Lower lobe of right lung (tissue), 2 donors: ENCODE measurements at regions not wholly inside any gene's neighbourhood (a gene's known extent, or its start where the extent isn't known, plus 50 kb on each side); places are given as distances from the start of the nearest gene placed in this dataset.
"Not testable (repeated sequence)": the region's sequence is repeated elsewhere in the genome, so short reads cannot be mapped to it uniquely, and the experiment has no call there.

Experiments
- ATAC-seq, 2 donors: fragments of 200-7000 bp; cut with Tn5 transposase; one replicate each; pipeline ENCODE4 v1.9.1; 2020 to 2022; ENCODE audit warnings: mild to moderate bottlenecking in 2 of 2, moderate library complexity in 2 of 2
- DNase-seq: peaks from one replicate; pipeline ENCODE4 v3.0.0-alpha.2; 2020
- H3K27ac ChIP-seq: fragments of 200-600 bp; one replicate; pipeline ENCODE4 v1.8.0; 2022
- H3K27me3 ChIP-seq: fragments of 200-600 bp; one replicate; pipeline ENCODE4 v1.8.0; 2022; ENCODE audit warnings: low read depth
- H3K36me3 ChIP-seq: fragments of 200-600 bp; one replicate; pipeline ENCODE4 v1.8.0; 2022; ENCODE audit warnings: mild to moderate bottlenecking
- H3K4me1 ChIP-seq: fragments of 200-600 bp; one replicate; pipeline ENCODE4 v1.8.0; 2022
- H3K4me3 ChIP-seq: fragments of 200-600 bp; one replicate; pipeline ENCODE4 v1.8.0; 2022; ENCODE audit warnings: mild to moderate bottlenecking
- H3K9me3 ChIP-seq: fragments of 200-600 bp; one replicate; pipeline ENCODE4 v1.8.0; 2022
- intact Hi-C: fragments of 100-400 bp; cut with DNase I; formaldehyde crosslinking; loops from one replicate; pipeline ENCODE4 v1.11.0; 2022
- TF ChIP-seq, protein P1 (sequence below): fragments of 200-600 bp; IDR thresholded peaks from one replicate; pipeline ENCODE4 v1.8.0; 2022; ENCODE audit warnings: antibody characterized with exemption, mild to moderate bottlenecking
- donor health status: DM: no; HTN: yes; CAD: no; lungs with severe emphysema.

- Histone ChIP-seq H3K36me3 (no peaks in the 10 kb centered on the region), H3K9me3 (no peaks in the 10 kb centered on the region), H3K27me3 (no peaks in the 10 kb centered on the region), H3K27ac (no peak overlapping the region), H3K4me1 (no peaks in the 10 kb centered on the region), H3K4me3 (no peak overlapping the region)
- intact Hi-C loops: no loop called here
- TF ChIP-seq, protein P1, sequence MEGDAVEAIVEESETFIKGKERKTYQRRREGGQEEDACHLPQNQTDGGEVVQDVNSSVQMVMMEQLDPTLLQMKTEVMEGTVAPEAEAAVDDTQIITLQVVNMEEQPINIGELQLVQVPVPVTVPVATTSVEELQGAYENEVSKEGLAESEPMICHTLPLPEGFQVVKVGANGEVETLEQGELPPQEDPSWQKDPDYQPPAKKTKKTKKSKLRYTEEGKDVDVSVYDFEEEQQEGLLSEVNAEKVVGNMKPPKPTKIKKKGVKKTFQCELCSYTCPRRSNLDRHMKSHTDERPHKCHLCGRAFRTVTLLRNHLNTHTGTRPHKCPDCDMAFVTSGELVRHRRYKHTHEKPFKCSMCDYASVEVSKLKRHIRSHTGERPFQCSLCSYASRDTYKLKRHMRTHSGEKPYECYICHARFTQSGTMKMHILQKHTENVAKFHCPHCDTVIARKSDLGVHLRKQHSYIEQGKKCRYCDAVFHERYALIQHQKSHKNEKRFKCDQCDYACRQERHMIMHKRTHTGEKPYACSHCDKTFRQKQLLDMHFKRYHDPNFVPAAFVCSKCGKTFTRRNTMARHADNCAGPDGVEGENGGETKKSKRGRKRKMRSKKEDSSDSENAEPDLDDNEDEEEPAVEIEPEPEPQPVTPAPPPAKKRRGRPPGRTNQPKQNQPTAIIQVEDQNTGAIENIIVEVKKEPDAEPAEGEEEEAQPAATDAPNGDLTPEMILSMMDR: no peak
- DNase-seq (no peak), ATAC-seq (no peak)
These were observed 302.5 kb downstream of the ACTR3B start for GRCh38 chr7:153061910-153062528.

GRCh38 chr7:153065051-153065450 lies 305.5 kb downstream of the ACTR3B start:
- TF ChIP-seq, protein P1: no peak
- Histone ChIP-seq H3K4me1 (no peaks in the 10 kb centered on the region), H3K27me3 (no peaks in the 10 kb centered on the region), H3K27ac (no peak overlapping the region), H3K36me3 (no peaks in the 10 kb centered on the region), H3K9me3 (no peaks in the 10 kb centered on the region), H3K4me3 (no peak overlapping the region)
- DNase-seq: no peak
- ATAC-seq: no peak
- intact Hi-C loops: no loop called here

- H3K4me1 ChIP-seq: no peaks in the 10 kb centered on the region
These were observed 307.2 kb downstream of the ACTR3B start for GRCh38 chr7:153066711-153067110.

GRCh38 chr7:153070141-153070540 lies 310.6 kb downstream of the ACTR3B start:
- no peaks in the 10 kb centered on the region for H3K9me3 ChIP-seq
- DNase-seq (no peak), ATAC-seq (no peak)
- H3K4me1 ChIP-seq: no peaks in the 10 kb centered on the region
- no peaks in the 10 kb centered on the region for H3K27me3 ChIP-seq
- H3K4me3 ChIP-seq: no peak overlapping the region
- TF ChIP-seq, protein P1: no peak
- no peak overlapping the region for H3K27ac ChIP-seq
- H3K36me3 ChIP-seq: no peaks in the 10 kb centered on the region
- intact Hi-C loops: no loop called here

More at GRCh38 chr7:153066711-153067110, 307.2 kb downstream of the ACTR3B start:
- Histone ChIP-seq H3K36me3 (no peaks in the 10 kb centered on the region), H3K4me3 (no peak overlapping the region), H3K9me3 (no peaks in the 10 kb centered on the region), H3K27ac (no peak overlapping the region), H3K27me3 (no peaks in the 10 kb centered on the region)
- no peak for DNase-seq
- no peak for ATAC-seq
- TF ChIP-seq, protein P1: no peak
- intact Hi-C loops: no loop called here

GRCh38 chr7:153072806-153073205 lies 313.3 kb downstream of the ACTR3B start:
- Histone ChIP-seq H3K9me3 (no peaks in the 10 kb centered on the region), H3K36me3 (no peaks in the 10 kb centered on the region), H3K27ac (no peak overlapping the region), H3K4me1 (no peaks in the 10 kb centered on the region), H3K27me3 (no peaks in the 10 kb centered on the region), H3K4me3 (no peak overlapping the region)
- ATAC-seq (no peak), DNase-seq (no peak)
- intact Hi-C loops: no loop called here
- TF ChIP-seq, protein P1: no peak

DNA sequence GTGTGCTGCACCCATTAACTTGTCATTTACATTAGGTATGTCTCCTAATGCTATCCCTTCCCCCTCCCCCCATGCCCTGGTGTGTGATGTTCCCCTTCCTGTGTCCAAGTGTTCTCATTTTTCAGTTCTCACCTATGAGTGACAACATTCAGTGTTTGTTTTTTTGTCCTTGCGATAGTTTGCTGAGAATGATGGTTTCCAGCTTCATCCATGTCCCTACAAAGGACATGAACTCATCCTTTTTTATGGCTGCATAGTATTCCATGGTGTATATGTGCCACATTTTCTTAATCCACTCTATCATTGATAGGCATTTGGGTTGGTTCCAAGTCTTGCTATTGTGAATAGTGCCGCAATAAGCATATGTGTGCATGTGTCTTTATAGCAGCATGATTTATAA lies 316.7 kb downstream of the ACTR3B start:
- H3K27ac ChIP-seq, H3K27me3 ChIP-seq, H3K36me3 ChIP-seq, DNase-seq, H3K4me3 ChIP-seq, H3K4me1 ChIP-seq, intact Hi-C loops, ATAC-seq, H3K9me3 ChIP-seq: not testable (repeated sequence)
